ENCODE measurements at regions not wholly inside any gene's neighbourhood (a gene's known extent, or its start where the extent isn't known, plus 50 kb on each side); places are given as distances from the start of the nearest gene placed in this dataset.

DNA sequence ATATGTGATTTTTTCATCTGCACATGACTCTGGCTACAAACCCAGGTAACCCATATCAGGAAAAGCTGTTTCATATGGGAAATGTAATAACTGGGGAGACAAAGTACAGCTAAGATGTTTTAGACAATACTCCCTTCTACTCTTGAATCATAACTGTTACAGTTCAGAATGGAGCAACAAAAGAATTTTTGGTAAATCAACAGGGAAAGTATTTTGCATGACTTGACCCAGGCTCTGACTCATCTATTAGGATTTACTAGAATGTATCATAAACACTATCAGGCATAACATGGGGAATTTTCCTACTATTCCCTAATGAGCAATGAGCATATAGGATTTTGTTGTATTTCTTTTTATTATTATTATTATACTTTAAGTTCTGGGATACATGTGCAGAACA lies 553.0 kb downstream of the SLC16A7 start:
- no peak for DNase-seq

DNA sequence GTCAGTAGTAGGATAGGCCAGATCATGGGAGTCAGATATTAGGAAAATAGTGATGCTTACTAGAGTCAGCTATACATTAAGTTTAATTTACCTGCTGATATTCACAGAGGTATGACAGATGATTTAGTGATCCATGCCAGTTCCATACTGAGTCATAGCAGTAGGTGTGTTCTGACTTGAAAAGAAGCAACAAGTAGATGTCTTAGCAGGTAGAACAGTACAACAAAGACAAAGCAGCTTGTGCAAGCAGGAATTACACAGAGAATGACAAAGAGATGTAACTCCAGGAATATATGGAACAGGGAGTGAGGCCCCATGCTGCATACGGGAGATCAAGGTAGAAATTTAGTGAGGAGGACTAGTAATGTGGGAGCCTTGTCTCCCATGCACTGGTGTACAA lies 556.9 kb downstream of the SLC16A7 start:
- DNase-seq: no peak

GRCh38 chr12:60159761-60160160 lies 563.9 kb downstream of the SLC16A7 start:
- no peak for DNase-seq

DNA sequence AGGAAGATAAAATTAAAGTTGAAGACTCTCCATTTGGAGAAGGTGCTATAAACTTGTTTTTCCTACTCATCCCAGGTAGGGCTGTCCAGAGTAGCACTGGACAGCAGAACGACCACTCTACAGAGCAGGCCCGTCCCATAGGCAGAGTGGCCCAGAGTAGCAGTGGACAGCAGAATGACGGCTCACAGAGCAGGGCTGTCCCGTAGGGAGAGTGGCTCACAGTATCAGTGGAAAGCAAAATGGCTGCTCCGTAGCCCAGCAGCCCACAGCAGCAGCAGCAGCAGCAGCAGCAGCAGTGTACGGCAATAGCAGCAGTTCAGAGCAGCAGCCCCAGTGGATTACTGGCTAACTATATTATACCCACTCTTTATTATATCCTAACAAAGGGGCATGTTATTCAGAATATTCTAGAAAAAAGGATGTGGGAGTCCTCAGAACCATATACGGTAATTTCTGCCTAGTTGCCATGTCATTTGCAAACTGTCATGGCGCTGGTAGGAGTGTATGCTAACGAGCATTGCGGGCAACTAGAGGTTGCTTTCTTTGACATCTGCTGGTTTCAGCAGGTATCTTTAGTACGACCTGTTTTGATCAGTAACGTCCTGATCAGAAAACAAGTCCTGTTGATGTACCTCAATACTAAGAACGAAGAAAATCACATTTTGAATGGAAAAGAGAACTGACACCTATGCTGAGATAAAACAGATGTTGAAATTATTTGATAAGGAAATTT lies 567.3 kb downstream of the SLC16A7 start:
- no peak for DNase-seq

- no peak for DNase-seq
Measured at GRCh38 chr12:60165781-60166180, 570.0 kb downstream of the SLC16A7 start.

DNA sequence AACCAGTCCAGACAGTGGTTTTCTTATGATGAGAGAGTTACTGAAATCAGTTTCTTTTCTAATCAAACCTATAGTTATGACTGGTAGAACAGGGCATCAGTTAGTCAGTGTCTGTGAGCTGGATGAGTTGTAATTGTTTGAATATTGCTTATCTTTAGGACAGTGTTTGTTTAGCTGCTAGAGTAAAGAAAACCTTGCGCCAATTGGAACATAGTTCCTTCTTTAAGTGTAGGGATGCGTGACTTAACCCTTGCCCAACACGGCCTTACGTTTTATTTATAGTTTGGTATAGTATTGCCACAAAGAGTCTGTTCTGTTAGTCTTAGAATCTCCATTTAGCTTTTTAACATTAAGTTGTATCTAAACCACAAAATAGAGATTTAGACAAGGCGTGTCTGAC lies 572.6 kb downstream of the SLC16A7 start:
- DNase-seq: no peak

DNA sequence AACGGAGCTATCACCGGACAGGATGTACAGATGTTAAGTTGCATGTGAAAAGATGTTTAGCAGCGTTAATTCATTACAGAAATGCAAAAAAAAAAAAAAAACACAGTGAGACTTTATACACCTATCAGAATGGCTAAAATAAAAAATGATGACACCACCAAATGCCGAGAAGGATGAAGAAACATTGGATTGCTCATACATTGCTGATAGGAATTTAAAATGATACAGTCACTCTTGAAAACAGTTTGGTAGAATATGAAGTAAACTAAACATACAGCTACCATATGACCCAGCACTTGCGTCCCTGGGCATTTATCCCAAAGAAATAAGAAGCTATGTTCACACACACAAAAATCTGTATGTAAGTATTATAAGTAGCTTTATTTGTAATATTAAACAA lies 574.1 kb downstream of the SLC16A7 start:
- DNase-seq: no peak

- DNase-seq: no peak
Measured at GRCh38 chr12:60172266-60173211, 576.7 kb downstream of the SLC16A7 start.

GRCh38 chr12:60173224-60174170 lies 577.7 kb downstream of the SLC16A7 start:
- DNase-seq: no peak

DNA sequence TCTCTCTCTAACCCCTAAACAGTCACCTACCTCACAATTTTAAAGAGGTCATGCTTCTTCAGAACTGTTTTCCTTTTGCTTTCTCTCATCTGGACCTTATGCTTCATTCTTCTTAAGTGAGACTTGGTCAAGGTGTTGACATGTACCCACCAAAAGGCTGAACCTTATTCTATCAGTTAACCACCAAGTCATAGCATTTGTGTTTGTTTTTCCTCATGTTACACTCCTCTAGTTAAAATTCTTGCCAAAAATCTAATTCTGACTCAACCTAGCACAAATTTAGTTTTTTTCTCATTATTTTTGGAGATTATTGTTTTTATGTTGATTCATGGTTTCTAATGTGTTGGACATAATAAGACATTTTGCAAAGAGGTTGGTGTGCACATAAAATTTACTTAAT lies 578.6 kb downstream of the SLC16A7 start:
- DNase-seq: no peak

- no peak for DNase-seq
Measured at GRCh38 chr12:60174941-60175340, 579.1 kb downstream of the SLC16A7 start.

GRCh38 chr12:60176891-60177290 lies 581.1 kb downstream of the SLC16A7 start:
- DNase-seq: no peak

GRCh38 chr12:60180298-60180697 lies 584.5 kb downstream of the SLC16A7 start:
- no peak for DNase-seq

DNA sequence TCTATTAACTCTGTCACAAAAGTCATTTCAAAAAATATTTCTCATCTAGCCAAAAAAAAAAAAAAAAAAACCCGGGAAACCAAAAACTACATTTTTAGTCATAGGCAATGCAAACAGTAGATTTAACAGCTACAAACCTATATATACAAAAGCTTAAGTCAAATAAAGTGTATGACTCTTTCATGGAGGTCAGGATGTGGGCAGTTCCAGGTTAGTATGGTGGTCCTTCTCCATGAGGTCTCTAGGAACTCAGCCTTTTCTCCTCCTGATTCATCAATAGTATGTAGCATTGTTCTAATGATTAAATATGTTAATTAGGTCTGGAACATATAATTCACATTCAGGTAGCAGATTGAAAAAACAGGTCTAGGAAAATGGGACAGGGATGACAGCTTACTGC lies 586.5 kb downstream of the SLC16A7 start:
- no peak for DNase-seq

GRCh38 chr12:60184096-60184495 lies 588.3 kb downstream of the SLC16A7 start:
- no peak for DNase-seq

DNA sequence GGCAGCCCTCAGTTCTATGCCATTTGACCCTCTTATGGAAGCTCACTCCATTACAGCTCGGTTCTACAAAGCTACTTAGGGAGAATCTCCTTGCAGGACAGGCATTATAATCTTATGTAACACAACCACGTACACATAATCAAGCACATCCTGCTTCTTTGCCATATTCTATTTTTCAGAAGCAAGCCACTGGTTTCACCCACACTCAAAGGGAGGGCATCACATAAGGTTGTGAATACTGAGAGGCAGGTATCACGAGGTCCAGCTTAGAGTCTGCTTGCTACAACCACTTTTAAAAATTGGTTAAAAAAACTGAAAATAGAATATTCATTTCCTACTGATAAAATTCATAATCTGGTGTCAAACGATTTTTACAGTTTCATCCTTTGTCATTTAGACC lies 589.2 kb downstream of the SLC16A7 start:
- no peak for DNase-seq

DNA sequence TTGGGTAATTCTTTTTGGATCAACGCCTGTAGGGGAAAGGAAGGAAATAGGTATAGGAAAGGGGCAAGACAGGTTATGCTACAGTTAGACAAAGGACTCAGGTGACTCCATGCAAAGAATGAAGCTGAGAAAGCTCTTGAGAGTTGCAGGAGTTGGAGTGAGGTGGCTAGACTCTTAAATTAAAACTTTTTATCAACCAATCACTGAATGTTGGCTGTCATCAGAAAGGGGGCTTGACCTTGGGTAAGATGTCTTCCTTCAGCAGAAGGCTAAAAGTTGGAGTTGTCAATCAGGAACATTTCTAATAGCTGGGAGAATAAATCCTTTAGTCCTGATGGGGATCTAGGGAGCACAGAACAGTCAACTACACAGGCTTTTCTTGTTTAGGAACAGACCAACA lies 595.4 kb downstream of the SLC16A7 start:
- no peak for DNase-seq

GRCh38 chr12:60191676-60192359 lies 596.0 kb downstream of the SLC16A7 start:
- DNase-seq: no peak

DNA sequence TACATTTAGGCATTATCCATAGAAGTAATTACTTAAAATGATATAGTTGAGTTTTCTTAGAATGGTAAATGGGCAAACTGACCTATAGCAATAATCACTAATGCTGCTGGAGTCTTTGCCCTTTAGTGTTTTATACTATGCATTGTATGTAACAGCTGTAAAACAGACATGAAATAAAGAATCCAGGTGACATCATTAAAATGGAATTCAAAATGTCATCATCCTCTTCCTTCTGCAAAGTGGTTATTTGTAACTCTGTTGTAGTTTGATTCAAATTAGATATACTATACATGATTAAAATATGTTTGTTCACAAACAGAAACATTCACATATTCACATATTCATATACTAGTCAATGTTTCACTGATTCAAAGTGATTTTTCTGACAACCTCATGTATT lies 598.8 kb downstream of the SLC16A7 start:
- DNase-seq: no peak

DNA sequence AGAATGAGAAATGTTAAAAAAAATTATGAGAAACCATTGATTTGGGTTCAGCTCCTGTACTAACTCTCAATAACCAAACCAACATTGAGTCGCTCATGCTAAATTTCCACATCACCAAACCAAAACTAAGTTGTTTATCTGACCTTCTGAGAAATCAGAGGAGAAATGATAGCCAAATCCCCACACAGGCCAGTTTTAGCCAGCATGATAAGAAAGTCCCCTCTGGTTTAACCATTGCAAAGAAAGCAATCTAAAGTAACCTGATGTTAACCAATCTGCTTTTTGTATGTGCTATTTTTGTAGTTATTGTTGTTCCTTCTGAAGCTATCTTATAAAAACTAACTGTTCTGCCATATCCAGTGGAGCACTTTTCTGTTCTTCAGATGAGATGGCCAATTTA lies 599.7 kb downstream of the SLC16A7 start:
- no peak for DNase-seq

- no peak for DNase-seq
Measured at GRCh38 chr12:60196366-60196765, 600.5 kb downstream of the SLC16A7 start.

DNA sequence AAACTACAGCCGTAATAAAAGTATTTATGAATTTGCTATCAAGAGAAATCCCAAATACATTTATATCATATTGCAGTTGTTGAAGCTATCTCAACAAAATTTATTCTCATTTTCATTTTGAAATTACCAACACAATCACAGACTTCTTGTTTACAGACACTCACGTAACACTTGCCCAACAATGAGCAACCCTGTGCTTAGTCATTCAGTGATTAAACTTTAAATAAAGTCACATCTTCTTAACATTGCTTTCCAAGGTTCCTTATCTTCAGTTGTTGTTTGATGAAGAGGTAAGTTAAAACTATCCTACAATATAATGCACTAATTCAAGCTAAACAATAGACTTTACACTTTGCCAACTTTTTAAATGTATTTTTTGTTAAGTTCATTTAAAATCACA lies 601.8 kb downstream of the SLC16A7 start:
- DNase-seq: no peak
